Lung (tissue), 11 donors: ENCODE measurements at regions not wholly inside any gene's neighbourhood (a gene's known extent, or its start where the extent isn't known, plus 50 kb on each side); places are given as distances from the start of the nearest gene placed in this dataset.

Experiments
- ATAC-seq: fragments of 200-7000 bp; cut with Tn5 transposase; one replicate; pipeline ENCODE4 v1.9.1; 2020; ENCODE audit warnings: moderate number of reproducible peaks; ENCODE audit not compliant: insufficient read depth, low FRiP score
- DNase-seq, 3 donors: peaks; one replicate each; pipeline ENCODE4 v3.0.0-alpha.2; 2013 to 2017
- H3K27ac ChIP-seq, 2 donors: one replicate each; pipeline ENCODE4 v1.5.1; 2013; ENCODE audit warnings: mild to moderate bottlenecking in 2 of 2, moderate library complexity in 2 of 2, control low read depth in 1 of 2, inconsistent platforms in 1 of 2, low read depth in 1 of 2, low read length in 1 of 2
- H3K27me3 ChIP-seq, 3 donors: one replicate each; pipeline ENCODE4 v1.5.1; 2013; ENCODE audit warnings: low read length in 2 of 3; ENCODE audit not compliant: control insufficient read depth in 3 of 3, insufficient read depth in 3 of 3
- H3K36me3 ChIP-seq, 4 donors: one replicate each; pipeline ENCODE4 v1.5.1; 2013; ENCODE audit warnings: low read length in 4 of 4, mild to moderate bottlenecking in 1 of 4, moderate library complexity in 1 of 4; ENCODE audit not compliant: control insufficient read depth in 4 of 4, insufficient read depth in 4 of 4
- H3K4me1 ChIP-seq, 5 donors: one replicate each; pipeline ENCODE4 v1.5.1; 2013; ENCODE audit warnings: low read length in 5 of 5, mild to moderate bottlenecking in 2 of 5, moderate library complexity in 1 of 5; ENCODE audit not compliant: control insufficient read depth in 5 of 5, insufficient read depth in 5 of 5
- H3K4me3 ChIP-seq: one replicate; pipeline ENCODE4 v1.5.1; 2013; ENCODE audit warnings: mild to moderate bottlenecking, control low read depth, moderate library complexity
- H3K9ac ChIP-seq, 2 donors: one replicate each; pipeline ENCODE4 v1.5.1; 2013; ENCODE audit warnings: low read length in 2 of 2, control low read depth in 1 of 2; ENCODE audit not compliant: insufficient read depth in 1 of 2
- H3K9me3 ChIP-seq, 4 donors: one replicate each; pipeline ENCODE4 v1.5.1; 2013; ENCODE audit warnings: low read length in 3 of 4, mild to moderate bottlenecking in 1 of 4, moderate library complexity in 1 of 4; ENCODE audit not compliant: control insufficient read depth in 4 of 4, insufficient read depth in 3 of 4
- WGBS, 2 donors: extraction: QIAGEN DNeasy Blood & Tissue Kit; methylation state at CpG; one replicate each; pipeline ENCODE4 v1.1.7; 2013; 5-methylcytosine and 5-hydroxymethylcytosine counted together
- TF ChIP-seq, protein P1 (sequence below): IDR thresholded peaks from 2 replicates; pipeline ENCODE4 v1.5.1; 2012; ENCODE audit warnings: mild to moderate bottlenecking; ENCODE audit errors: control extremely low read depth, extremely low read depth
- donor health status: control.
- donor health status: control.
- donor health status: Bipolar disorder and iron deficiency.
- donor health status: healthy.
- donor health status: DM: yes; HTN: yes; CAD: no.

DNA sequence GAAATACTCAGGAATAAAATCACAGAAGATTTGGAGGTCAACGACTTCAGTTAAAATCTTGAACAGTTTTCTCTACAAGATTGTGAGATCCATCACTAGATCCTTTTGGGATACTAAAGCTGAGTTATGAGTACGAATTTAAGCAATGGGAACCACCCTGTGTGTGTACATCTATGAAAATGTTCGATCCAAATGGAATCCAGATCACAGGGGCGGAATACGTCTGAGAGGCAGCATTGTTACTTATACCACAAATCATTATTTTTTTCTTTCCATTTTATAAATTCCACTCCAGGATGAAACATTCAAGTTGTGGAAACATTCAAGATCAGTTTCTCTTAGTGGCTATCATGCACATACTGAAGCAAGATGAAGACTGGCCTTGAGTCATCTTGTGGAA, 239.3 kb upstream of the PAPPA start:
- WGBS, 2 donors = 81 to 84% methylated on average over 5 of the region's 5 CpGs
- Histone ChIP-seq H3K27me3 (no peaks in the 10 kb centered on the region), H3K9me3 (no peaks in the 10 kb centered on the region), H3K9ac (no peak overlapping the region), H3K36me3 (no peaks in the 10 kb centered on the region), H3K4me1 (peaks cover 0 to 26% (median 5%) of the 10 kb centered on the region in 5 donors), H3K4me3 (no peak overlapping the region), H3K27ac (no peak overlapping the region)
- DNase-seq = no peak
- no peak for ATAC-seq
- TF ChIP-seq, protein P1, sequence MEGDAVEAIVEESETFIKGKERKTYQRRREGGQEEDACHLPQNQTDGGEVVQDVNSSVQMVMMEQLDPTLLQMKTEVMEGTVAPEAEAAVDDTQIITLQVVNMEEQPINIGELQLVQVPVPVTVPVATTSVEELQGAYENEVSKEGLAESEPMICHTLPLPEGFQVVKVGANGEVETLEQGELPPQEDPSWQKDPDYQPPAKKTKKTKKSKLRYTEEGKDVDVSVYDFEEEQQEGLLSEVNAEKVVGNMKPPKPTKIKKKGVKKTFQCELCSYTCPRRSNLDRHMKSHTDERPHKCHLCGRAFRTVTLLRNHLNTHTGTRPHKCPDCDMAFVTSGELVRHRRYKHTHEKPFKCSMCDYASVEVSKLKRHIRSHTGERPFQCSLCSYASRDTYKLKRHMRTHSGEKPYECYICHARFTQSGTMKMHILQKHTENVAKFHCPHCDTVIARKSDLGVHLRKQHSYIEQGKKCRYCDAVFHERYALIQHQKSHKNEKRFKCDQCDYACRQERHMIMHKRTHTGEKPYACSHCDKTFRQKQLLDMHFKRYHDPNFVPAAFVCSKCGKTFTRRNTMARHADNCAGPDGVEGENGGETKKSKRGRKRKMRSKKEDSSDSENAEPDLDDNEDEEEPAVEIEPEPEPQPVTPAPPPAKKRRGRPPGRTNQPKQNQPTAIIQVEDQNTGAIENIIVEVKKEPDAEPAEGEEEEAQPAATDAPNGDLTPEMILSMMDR = no peak

DNA sequence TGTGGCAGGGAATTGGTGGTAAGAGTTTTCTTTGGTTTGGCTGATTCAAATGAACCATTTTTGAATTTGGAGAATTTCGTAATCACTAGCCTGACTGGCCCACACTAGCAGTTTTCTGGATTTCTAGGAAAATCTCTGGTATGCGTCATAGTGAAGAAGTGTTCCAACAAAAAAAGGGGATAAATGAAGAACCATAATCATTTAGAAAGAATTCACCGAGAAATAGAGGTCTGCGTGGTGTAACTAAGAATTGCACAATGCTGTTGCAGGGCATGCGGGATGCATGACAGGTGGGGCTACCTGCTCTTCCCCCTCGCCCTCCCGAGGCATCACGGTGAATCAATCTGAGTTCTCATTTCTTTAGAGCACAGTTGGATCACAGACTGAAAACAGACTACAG, 232.3 kb upstream of the PAPPA start:
- Histone ChIP-seq H3K27ac (no peak overlapping the region), H3K27me3 (no peaks in the 10 kb centered on the region), H3K36me3 (no peaks in the 10 kb centered on the region), H3K4me1 (peaks cover 0 to 14% (median 5%) of the 10 kb centered on the region in 5 donors), H3K9ac (no peak overlapping the region), H3K4me3 (no peak overlapping the region), H3K9me3 (no peaks in the 10 kb centered on the region)
- ATAC-seq (no peak), DNase-seq (peak in 1 of 3 donors; percentile 13)
- TF ChIP-seq, protein P1 = no peak
- WGBS, 2 donors = 85 to 88% methylated on average over 8 of the region's 8 CpGs

DNA sequence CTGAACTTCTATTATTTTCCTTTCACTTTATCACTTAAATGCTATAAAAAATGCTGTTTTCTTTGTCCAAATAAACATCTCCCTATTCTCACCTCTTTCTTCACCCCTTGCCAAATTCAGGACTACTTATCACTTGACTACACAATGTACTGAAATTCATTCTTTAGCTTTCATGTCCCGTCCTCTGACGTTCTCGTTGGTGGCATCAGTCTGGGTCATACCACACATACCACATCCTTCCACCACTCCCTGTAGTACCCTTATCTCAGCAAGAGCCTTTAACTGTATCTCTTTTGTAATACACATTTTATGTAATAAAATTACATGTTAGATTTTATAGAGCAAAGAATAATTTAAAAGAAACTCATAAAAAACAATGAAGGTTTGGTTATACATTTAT, 231.1 kb upstream of the PAPPA start:
- Histone ChIP-seq H3K9ac (no peak overlapping the region), H3K27ac (peak overlapping the region in 1 of 2 donors; percentile 33), H3K4me3 (no peak overlapping the region), H3K36me3 (no peaks in the 10 kb centered on the region), H3K9me3 (no peaks in the 10 kb centered on the region), H3K27me3 (no peaks in the 10 kb centered on the region), H3K4me1 (peaks cover 0 to 14% (median 5%) of the 10 kb centered on the region in 5 donors)
- ATAC-seq = no peak
- DNase-seq = no peak
- 34 to 40% methylated on average over 3 of the region's 3 CpGs for WGBS, 2 donors
- TF ChIP-seq, protein P1 = no peak

DNA sequence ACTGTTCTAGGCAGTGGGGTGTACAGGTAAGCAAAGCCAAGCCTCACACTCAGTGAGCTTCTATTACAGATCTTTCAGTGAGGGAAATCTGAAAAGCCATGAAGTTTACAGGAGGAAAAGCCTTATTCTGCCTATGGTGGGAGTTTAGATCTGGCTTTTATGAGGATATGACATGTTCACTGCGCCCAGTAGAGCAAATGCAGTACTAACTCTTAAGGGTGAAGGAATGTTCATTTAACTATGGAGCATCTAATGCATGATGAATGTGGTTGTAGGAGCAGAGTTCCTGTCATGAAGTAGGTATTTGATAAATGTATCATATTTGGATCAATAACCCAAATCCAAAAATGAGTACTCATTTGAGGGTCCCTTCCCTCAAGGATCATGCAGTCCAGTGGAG, 230.2 kb upstream of the PAPPA start:
- peaks cover 0 to 14% (median 5%) of the 10 kb centered on the region in 5 donors for H3K4me1 ChIP-seq
- H3K36me3 ChIP-seq = no peaks in the 10 kb centered on the region
- ATAC-seq = no peak
- H3K9ac ChIP-seq = no peak overlapping the region
- WGBS, 2 donors = 86 to 89% methylated on average over 1 of the region's 1 CpG
- peak overlapping the region in 1 of 2 donors; percentile 62 for H3K27ac ChIP-seq
- H3K27me3 ChIP-seq = no peaks in the 10 kb centered on the region
- H3K4me3 ChIP-seq = no peak overlapping the region
- peak in 1 of 3 donors; percentile 17 for DNase-seq
- no peaks in the 10 kb centered on the region for H3K9me3 ChIP-seq
- TF ChIP-seq, protein P1 = no peak
